Neuronal stem cell (in vitro differentiated cells): ENCODE measurements at regions not wholly inside any gene's neighbourhood (a gene's known extent, or its start where the extent isn't known, plus 50 kb on each side); places are given as distances from the start of the nearest gene placed in this dataset.

Experiments
- DNase-seq: peaks from one replicate; pipeline ENCODE4 v3.0.0-alpha.2; 2013; ENCODE audit warnings: low spot score
- H2AFZ ChIP-seq: one replicate; pipeline ENCODE4 v1.6.1; 2013; ENCODE audit warnings: mild to moderate bottlenecking, low read length, inconsistent platforms
- H2AK5ac ChIP-seq: 2 replicates; pipeline ENCODE4 v1.6.1; 2013; ENCODE audit warnings: low read depth, mild to moderate bottlenecking, inconsistent platforms, low read length, moderate library complexity, mixed read lengths
- H2BK120ac ChIP-seq: 2 replicates; pipeline ENCODE4 v1.6.1; 2013; ENCODE audit warnings: low read depth, mild to moderate bottlenecking, inconsistent platforms, low read length, moderate library complexity, mixed read lengths
- H2BK12ac ChIP-seq: one replicate; pipeline ENCODE4 v1.6.1; 2013; ENCODE audit warnings: low read length, inconsistent platforms
- H2BK15ac ChIP-seq: 2 replicates; pipeline ENCODE4 v1.6.1; 2013; ENCODE audit warnings: mild to moderate bottlenecking, low read length, inconsistent platforms, mixed read lengths
- H2BK5ac ChIP-seq: one replicate; pipeline ENCODE4 v1.6.1; 2013; ENCODE audit warnings: inconsistent platforms, mild to moderate bottlenecking, low read length, moderate library complexity
- H3K14ac ChIP-seq: one replicate; pipeline ENCODE4 v1.6.1; 2013; ENCODE audit warnings: low read length, inconsistent platforms
- H3K18ac ChIP-seq: 2 replicates; pipeline ENCODE4 v1.6.1; 2013; ENCODE audit warnings: low read length, inconsistent platforms
- H3K23ac ChIP-seq: 2 replicates; pipeline ENCODE4 v1.6.1; 2013; ENCODE audit warnings: low read depth, mild to moderate bottlenecking, mixed read lengths, low read length, inconsistent platforms; ENCODE audit not compliant: poor library complexity
- H3K27ac ChIP-seq: replicated peaks from 3 replicates; pipeline ENCODE4 v1.5.1; 2013; ENCODE audit warnings: low read length, inconsistent platforms
- H3K27me3 ChIP-seq, 3 experiments: 2 replicates each; pipeline ENCODE4 v1.6.1; 2013; ENCODE audit warnings: low read length in 3 of 3, mild to moderate bottlenecking in 2 of 3, inconsistent platforms in 1 of 3, low read depth in 1 of 3, mixed read lengths in 1 of 3, moderate library complexity in 1 of 3; ENCODE audit not compliant: control insufficient read depth in 3 of 3, insufficient read depth in 3 of 3
- H3K36me3 ChIP-seq, 2 donors: replicated peaks in 1 of 2; 2 replicates each; pipeline ENCODE4 v1.6.1; 2013; ENCODE audit warnings: low read length in 2 of 2; ENCODE audit not compliant: control insufficient read depth in 2 of 2, insufficient read depth in 2 of 2
- H3K4ac ChIP-seq: 2 replicates; pipeline ENCODE4 v1.6.1; 2013; ENCODE audit warnings: inconsistent platforms, mild to moderate bottlenecking, low read length, moderate library complexity
- H3K4me1 ChIP-seq, 2 donors: 1 replicate in 1 of 2; 2 replicates in 1 of 2; pipeline ENCODE4 v1.6.1; 2013; ENCODE audit warnings: low read length in 2 of 2, low read depth in 1 of 2; ENCODE audit not compliant: control insufficient read depth in 2 of 2, insufficient read depth in 1 of 2
- H3K4me2 ChIP-seq: one replicate; pipeline ENCODE4 v1.6.1; 2013; ENCODE audit warnings: mild to moderate bottlenecking, low read length, inconsistent platforms; ENCODE audit not compliant: insufficient read depth, poor library complexity, severe bottlenecking
- H3K4me3 ChIP-seq, 2 donors: 2 replicates each; pipeline ENCODE4 v1.5.1; 2013; ENCODE audit warnings: low read length in 2 of 2, mild to moderate bottlenecking in 2 of 2, inconsistent platforms in 1 of 2, moderate library complexity in 1 of 2
- H3K79me1 ChIP-seq: one replicate; pipeline ENCODE4 v1.6.1; 2013; ENCODE audit warnings: low read depth, mild to moderate bottlenecking, inconsistent platforms, low read length, moderate library complexity
- H3K9ac ChIP-seq: one replicate; pipeline ENCODE4 v1.6.1; 2013; ENCODE audit warnings: mild to moderate bottlenecking, low read depth, low read length, inconsistent platforms; ENCODE audit not compliant: poor library complexity
- H3K9me3 ChIP-seq, 2 donors: replicated peaks in 1 of 2; 2 replicates each; pipeline versions ENCODE3 to v1.6.1; 2013; ENCODE audit warnings: low read length in 2 of 2, mild to moderate bottlenecking in 2 of 2, inconsistent platforms in 1 of 2, low read depth in 1 of 2, mixed read lengths in 1 of 2, moderate library complexity in 1 of 2; ENCODE audit not compliant: control insufficient read depth in 2 of 2, insufficient read depth in 1 of 2
- H4K8ac ChIP-seq: one replicate; pipeline ENCODE4 v1.6.1; 2013; ENCODE audit warnings: low read depth, mild to moderate bottlenecking, inconsistent platforms, low read length, moderate library complexity
- H4K91ac ChIP-seq: one replicate; pipeline ENCODE4 v1.6.1; 2013; ENCODE audit warnings: low read length, low read depth, mild to moderate bottlenecking, inconsistent platforms; ENCODE audit not compliant: poor library complexity
- WGBS, 2 donors: extraction: QIAGEN DNeasy Blood & Tissue Kit; methylation state at CpG; one replicate each; pipeline ENCODE4 v1.1.7; 2013; ENCODE audit warnings: missing lambda C conversion rate in 2 of 2, mixed read lengths in 1 of 2; ENCODE audit not compliant: insufficient read length in 2 of 2, insufficient replicate concordance in 1 of 2; ENCODE audit errors: extremely low coverage in 2 of 2; 5-methylcytosine and 5-hydroxymethylcytosine counted together

DNA sequence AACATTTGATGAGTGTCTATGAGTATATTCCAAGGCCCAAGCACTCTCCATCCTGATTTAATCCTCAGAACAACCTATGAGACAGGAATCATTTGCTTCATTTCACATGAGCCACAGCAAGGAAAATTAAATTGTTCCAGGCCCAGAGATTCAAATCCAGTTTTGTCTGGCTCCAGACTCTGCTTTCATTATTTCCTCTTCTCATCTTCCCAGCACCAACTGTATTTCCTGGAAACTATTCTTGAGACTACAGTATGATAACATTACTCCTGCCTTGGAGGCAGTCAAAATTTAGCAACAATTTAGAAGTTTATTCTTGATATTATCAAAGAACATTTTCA lies 194.5 kb downstream of the ZNF608 start:
- Histone ChIP-seq H3K9ac (no peak overlapping the region), H3K4me1 (peaks cover 2 to 8% of the 10 kb centered on the region in 2 donors), H2BK5ac (no peak overlapping the region), H2BK120ac (no peak overlapping the region), H3K27ac (no peak overlapping the region), H2AFZ (no peak overlapping the region), H3K18ac (no peak overlapping the region), H3K4me2 (no peak overlapping the region), H4K8ac (no peak overlapping the region), H2BK12ac (no peak overlapping the region), H3K36me3 (no peaks in the 10 kb centered on the region), H3K23ac (no peak overlapping the region), H3K9me3 (no peaks in the 10 kb centered on the region), H2BK15ac (no peak overlapping the region), H3K14ac (no peak overlapping the region), H4K91ac (no peak overlapping the region), H3K79me1 (no peaks in the 10 kb centered on the region), H3K4me3 (no peak overlapping the region), H3K4ac (no peak overlapping the region), H2AK5ac (no peak overlapping the region), H3K27me3 (no peaks in the 10 kb centered on the region)
- DNase-seq: no peak

DNA sequence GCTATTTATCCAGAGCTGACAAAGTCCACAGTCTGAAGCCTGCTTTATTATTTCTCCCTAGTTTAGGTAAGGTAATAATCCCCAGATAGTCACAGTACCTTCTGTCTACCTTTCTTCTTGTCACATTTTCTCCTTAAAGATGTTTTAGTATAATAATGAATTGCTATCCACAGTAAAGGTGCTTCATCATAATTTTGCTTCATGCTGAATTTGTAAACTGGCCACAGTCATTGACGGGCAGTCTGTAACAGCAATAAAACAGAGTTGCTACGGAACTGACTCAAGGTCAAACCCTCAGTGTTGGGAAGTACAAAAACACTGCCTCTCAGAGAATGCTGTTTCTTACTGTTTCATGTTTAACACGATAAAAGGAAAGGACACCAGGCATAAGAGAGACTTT lies 195.7 kb downstream of the ZNF608 start:
- no peaks in the 10 kb centered on the region for H3K27me3 ChIP-seq
- no peak overlapping the region for H4K8ac ChIP-seq
- no peak overlapping the region for H3K23ac ChIP-seq
- H4K91ac ChIP-seq: no peak overlapping the region
- H3K9ac ChIP-seq: no peak overlapping the region
- no peak overlapping the region for H2BK15ac ChIP-seq
- H2BK12ac ChIP-seq: no peak overlapping the region
- H3K4me3 ChIP-seq: no peak overlapping the region
- H3K27ac ChIP-seq: no peak overlapping the region
- no peak overlapping the region for H3K14ac ChIP-seq
- H2BK5ac ChIP-seq: no peak overlapping the region
- no peaks in the 10 kb centered on the region for H3K36me3 ChIP-seq
- H2AFZ ChIP-seq: no peak overlapping the region
- no peak overlapping the region for H3K18ac ChIP-seq
- no peak overlapping the region for H2BK120ac ChIP-seq
- no peak overlapping the region for H2AK5ac ChIP-seq
- no peaks in the 10 kb centered on the region for H3K79me1 ChIP-seq
- no peak overlapping the region for H3K4me2 ChIP-seq
- DNase-seq: no peak
- peaks cover 2 to 8% of the 10 kb centered on the region in 2 donors for H3K4me1 ChIP-seq
- WGBS, 2 donors: no CpG with 5 or more reads among the region's 3 CpGs
- no peak overlapping the region for H3K4ac ChIP-seq
- no peaks in the 10 kb centered on the region for H3K9me3 ChIP-seq

DNA sequence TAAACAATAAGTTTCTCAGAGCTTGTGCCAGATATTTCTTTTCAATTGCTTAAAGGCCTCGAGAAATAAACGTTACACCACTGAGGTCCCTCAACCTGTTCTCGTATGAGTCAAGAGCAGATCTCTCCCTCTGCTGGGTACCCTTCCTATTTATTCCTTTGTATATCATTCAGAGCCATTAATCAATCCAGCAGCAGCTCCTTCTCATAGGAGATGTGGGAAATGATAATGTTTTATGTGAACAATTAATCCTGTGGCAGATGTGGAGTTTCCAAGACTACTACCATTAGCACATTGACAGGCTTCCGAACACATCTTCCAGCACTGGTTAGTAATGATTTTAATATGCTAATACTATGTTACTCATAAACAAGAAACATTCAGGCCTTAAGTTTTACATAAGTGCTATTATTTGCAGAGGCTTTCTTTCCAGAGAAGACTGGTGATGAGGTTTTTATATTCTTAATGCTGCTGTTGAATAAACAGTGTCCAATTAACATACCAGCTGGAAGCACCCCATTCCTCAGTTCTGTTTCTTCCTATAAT lies 196.5 kb downstream of the ZNF608 start:
- Histone ChIP-seq H2AFZ (no peak overlapping the region), H2AK5ac (no peak overlapping the region), H3K4me2 (no peak overlapping the region), H2BK5ac (no peak overlapping the region), H2BK120ac (no peak overlapping the region), H3K79me1 (no peaks in the 10 kb centered on the region), H3K27me3 (no peaks in the 10 kb centered on the region), H3K4ac (no peak overlapping the region), H3K9me3 (no peaks in the 10 kb centered on the region), H3K14ac (no peak overlapping the region), H3K9ac (no peak overlapping the region), H3K36me3 (no peaks in the 10 kb centered on the region), H3K4me3 (no peak overlapping the region), H3K18ac (no peak overlapping the region), H2BK15ac (no peak overlapping the region), H3K27ac (no peak overlapping the region), H3K23ac (no peak overlapping the region), H4K8ac (no peak overlapping the region), H2BK12ac (no peak overlapping the region), H3K4me1 (peaks cover under 1 to 6% of the 10 kb centered on the region in 2 donors), H4K91ac (no peak overlapping the region)
- no CpG with 5 or more reads among the region's 4 CpGs for WGBS, 2 donors
- DNase-seq: no peak

DNA sequence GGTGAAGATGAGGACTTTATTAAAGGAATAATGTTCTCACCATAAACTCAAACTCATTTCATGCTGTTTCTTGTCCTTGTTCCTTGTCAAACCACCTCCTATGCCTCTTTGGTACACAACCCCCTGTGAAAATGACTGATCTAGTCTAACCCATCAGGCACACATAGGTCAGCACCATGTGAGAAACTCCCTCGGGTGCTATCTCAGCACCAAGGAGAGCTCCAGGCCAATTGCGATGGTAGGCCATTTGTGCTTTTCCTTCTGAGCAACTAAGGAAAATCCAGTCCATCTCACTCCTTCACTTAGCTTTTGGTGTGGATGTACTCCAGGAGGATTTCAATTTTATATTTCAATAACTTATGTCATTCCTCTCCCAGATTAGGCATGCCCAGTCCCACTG lies 199.8 kb downstream of the ZNF608 start:
- no peak overlapping the region for H2AK5ac ChIP-seq
- H3K4ac ChIP-seq: no peak overlapping the region
- no peaks in the 10 kb centered on the region for H3K9me3 ChIP-seq
- no peak overlapping the region for H2BK120ac ChIP-seq
- H3K27me3 ChIP-seq: no peaks in the 10 kb centered on the region
- no peak overlapping the region for H3K18ac ChIP-seq
- no peak overlapping the region for H3K4me3 ChIP-seq
- no peak overlapping the region for H4K91ac ChIP-seq
- H3K27ac ChIP-seq: no peak overlapping the region
- peaks cover 0 to 3% of the 10 kb centered on the region in 2 donors for H3K4me1 ChIP-seq
- no peak overlapping the region for H2BK5ac ChIP-seq
- no CpG with 5 or more reads among the region's 2 CpGs for WGBS, 2 donors
- H3K9ac ChIP-seq: no peak overlapping the region
- no peak overlapping the region for H2AFZ ChIP-seq
- H3K36me3 ChIP-seq: no peaks in the 10 kb centered on the region
- DNase-seq: peak; percentile 12
- no peaks in the 10 kb centered on the region for H3K79me1 ChIP-seq
- H4K8ac ChIP-seq: no peak overlapping the region
- no peak overlapping the region for H2BK15ac ChIP-seq
- no peak overlapping the region for H3K23ac ChIP-seq
- H3K14ac ChIP-seq: no peak overlapping the region
- H3K4me2 ChIP-seq: no peak overlapping the region
- H2BK12ac ChIP-seq: no peak overlapping the region
